Transverse colon (tissue), 4 donors: ENCODE measurements at regions not wholly inside any gene's neighbourhood (a gene's known extent, or its start where the extent isn't known, plus 50 kb on each side); places are given as distances from the start of the nearest gene placed in this dataset.

Experiments
- CTCF ChIP-seq, 5 experiments: fragments of 200-600 bp in 3 of 5; fragments of 450-650 bp in 2 of 5; sonication (generic) in 3 of 5; IDR thresholded peaks; 1 replicate in 2 of 5; 2 replicates in 3 of 5; pipeline ENCODE4 v1.5.1; 2016 to 2017; ENCODE audit warnings: antibody characterized with exemption in 5 of 5, inconsistent platforms in 3 of 5, mild to moderate bottlenecking in 2 of 5, moderate library complexity in 1 of 5
- POLR2AphosphoS5 ChIP-seq, 3 donors: sonication (generic); formaldehyde crosslinking; IDR thresholded peaks; one replicate each; pipeline ENCODE4 v1.6.1; 2016; ENCODE audit warnings: antibody characterized with exemption in 3 of 3

DNA sequence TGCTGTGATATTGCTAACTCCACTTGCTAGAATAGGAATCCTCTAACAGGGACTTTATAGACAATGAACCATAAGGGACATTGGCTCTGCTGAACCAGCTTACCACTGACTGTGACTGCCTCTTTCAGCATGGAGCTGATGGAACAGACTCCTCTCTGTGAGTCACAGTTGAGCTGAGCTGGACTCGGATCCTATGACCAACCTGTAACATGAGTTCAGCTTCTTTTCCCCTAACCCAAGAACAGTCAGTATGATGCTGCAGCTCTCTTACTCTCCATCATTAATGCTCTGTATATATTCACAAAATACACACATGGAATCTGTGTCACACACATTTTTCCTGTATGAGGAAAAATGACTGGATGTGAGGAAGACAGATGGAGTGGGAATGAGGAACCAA is 177.9 kb upstream of the BET1 start:
- no peak for TF ChIP-seq CTCF (IDR thresholded peaks at IDR 0.05)
- TF ChIP-seq POLR2AphosphoS5 (IDR thresholded peaks at IDR 0.05): no peak
